Epidermal melanocyte (primary cell): ENCODE measurements at regions not wholly inside any gene's neighbourhood (a gene's known extent, or its start where the extent isn't known, plus 50 kb on each side); places are given as distances from the start of the nearest gene placed in this dataset.

Experiments
- DNase-seq: peaks from one replicate; pipeline ENCODE4 v3.0.0; 2011; ENCODE audit warnings: low spot score; ENCODE audit not compliant: insufficient read length

- DNase-seq, result no peak
Observed at GRCh38 chr4:171759274-171759673, 53.9 kb upstream of the GALNTL6 start.

GRCh38 chr4:171751538-171751937, 61.7 kb upstream of the GALNTL6 start:
- no peak for DNase-seq

- no peak for DNase-seq
Observed at GRCh38 chr4:171746418-171746817, 66.8 kb upstream of the GALNTL6 start.

- DNase-seq, result no peak
Observed at GRCh38 chr4:171742436-171742835, 70.8 kb upstream of the GALNTL6 start.

GRCh38 chr4:171727185-171727584, 86.0 kb upstream of the GALNTL6 start:
- DNase-seq, result no peak

GRCh38 chr4:171721937-171722336, 91.3 kb upstream of the GALNTL6 start:
- DNase-seq, result no peak

- DNase-seq, result no peak
Observed at GRCh38 chr4:171719691-171720090, 93.5 kb upstream of the GALNTL6 start.

- no peak for DNase-seq
Observed at GRCh38 chr4:171718665-171719064, 94.5 kb upstream of the GALNTL6 start.

GRCh38 chr4:171718069-171718468, 95.1 kb upstream of the GALNTL6 start:
- no peak for DNase-seq

- no peak for DNase-seq
Observed at GRCh38 chr4:171717231-171717741, 95.9 kb upstream of the GALNTL6 start.

GRCh38 chr4:171715973-171716372, 97.2 kb upstream of the GALNTL6 start:
- no peak for DNase-seq

GRCh38 chr4:171714791-171715454, 98.3 kb upstream of the GALNTL6 start:
- DNase-seq, result no peak

- DNase-seq, result no peak
Observed at GRCh38 chr4:171710743-171711142, 102.5 kb upstream of the GALNTL6 start.

GRCh38 chr4:171676555-171677215, 136.5 kb upstream of the GALNTL6 start:
- DNase-seq, result no peak

- DNase-seq, result no peak
Observed at GRCh38 chr4:171674781-171675180, 138.4 kb upstream of the GALNTL6 start.

- DNase-seq, result no peak
Observed at GRCh38 chr4:171668403-171668802, 144.8 kb upstream of the GALNTL6 start.

GRCh38 chr4:171667906-171668305, 145.3 kb upstream of the GALNTL6 start:
- no peak for DNase-seq

GRCh38 chr4:171651071-171651470, 162.1 kb upstream of the GALNTL6 start:
- DNase-seq, result no peak

- DNase-seq, result no peak
Observed at GRCh38 chr4:171650543-171650942, 162.7 kb upstream of the GALNTL6 start.

GRCh38 chr4:171648926-171649325, 164.3 kb upstream of the GALNTL6 start:
- DNase-seq, result no peak

GRCh38 chr4:171646984-171647383, 166.2 kb upstream of the GALNTL6 start:
- DNase-seq, result no peak

- no peak for DNase-seq
Observed at GRCh38 chr4:171644430-171645057, 168.7 kb upstream of the GALNTL6 start.

- DNase-seq, result no peak
Observed at GRCh38 chr4:171639540-171639939, 173.7 kb upstream of the GALNTL6 start.
